ENCODE measurements at regions not wholly inside any gene's neighbourhood (a gene's known extent, or its start where the extent isn't known, plus 50 kb on each side); places are given as distances from the start of the nearest gene placed in this dataset.

DNA sequence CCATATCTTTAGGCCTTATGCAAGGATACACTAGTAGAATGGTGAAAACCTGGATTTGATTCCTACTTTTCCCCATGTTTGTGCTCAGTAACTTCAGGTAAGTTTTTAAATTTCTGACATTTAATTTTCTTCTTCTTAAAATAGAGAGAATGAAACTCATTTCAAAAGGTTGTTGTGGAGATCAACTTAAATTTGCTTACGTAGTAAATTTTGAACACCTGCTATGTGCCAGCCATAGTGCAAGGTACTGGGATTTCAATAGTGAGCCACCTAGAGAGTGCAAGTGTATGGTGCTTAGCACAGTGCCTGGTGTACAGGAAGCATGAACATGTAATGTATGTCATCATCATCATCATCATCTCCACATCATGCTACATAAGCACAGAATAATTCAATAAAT is 73.6 kb upstream of the SMIM36 start:
- TF ChIP-seq, protein P1, sequence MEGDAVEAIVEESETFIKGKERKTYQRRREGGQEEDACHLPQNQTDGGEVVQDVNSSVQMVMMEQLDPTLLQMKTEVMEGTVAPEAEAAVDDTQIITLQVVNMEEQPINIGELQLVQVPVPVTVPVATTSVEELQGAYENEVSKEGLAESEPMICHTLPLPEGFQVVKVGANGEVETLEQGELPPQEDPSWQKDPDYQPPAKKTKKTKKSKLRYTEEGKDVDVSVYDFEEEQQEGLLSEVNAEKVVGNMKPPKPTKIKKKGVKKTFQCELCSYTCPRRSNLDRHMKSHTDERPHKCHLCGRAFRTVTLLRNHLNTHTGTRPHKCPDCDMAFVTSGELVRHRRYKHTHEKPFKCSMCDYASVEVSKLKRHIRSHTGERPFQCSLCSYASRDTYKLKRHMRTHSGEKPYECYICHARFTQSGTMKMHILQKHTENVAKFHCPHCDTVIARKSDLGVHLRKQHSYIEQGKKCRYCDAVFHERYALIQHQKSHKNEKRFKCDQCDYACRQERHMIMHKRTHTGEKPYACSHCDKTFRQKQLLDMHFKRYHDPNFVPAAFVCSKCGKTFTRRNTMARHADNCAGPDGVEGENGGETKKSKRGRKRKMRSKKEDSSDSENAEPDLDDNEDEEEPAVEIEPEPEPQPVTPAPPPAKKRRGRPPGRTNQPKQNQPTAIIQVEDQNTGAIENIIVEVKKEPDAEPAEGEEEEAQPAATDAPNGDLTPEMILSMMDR (optimal IDR thresholded peaks at IDR 0.05 in 1 of 3, IDR thresholded peaks at IDR 0.05 in 1 of 3, conservative IDR thresholded peaks at IDR 0.05 in 1 of 3; ENCODE audit: extremely low read depth in 1 of 3, insufficient read depth in 2 of 3, low read length in 3 of 3) = no peak
- no peak for TF ChIP-seq EZH2 (IDR thresholded peaks at IDR 0.05; ENCODE audit: low read length)

Measured in keratinocyte (primary cell).